GM19455 (cell line): ENCODE measurements at regions not wholly inside any gene's neighbourhood (a gene's known extent, or its start where the extent isn't known, plus 50 kb on each side); places are given as distances from the start of the nearest gene placed in this dataset.

ENCODE experiments used
- ATAC-seq: cut with Tn5 transposase; IDR thresholded peaks from one replicate; pipeline ENCODE4 v1.9.1; 2021; ENCODE audit not compliant: unreplicated experiment

DNA sequence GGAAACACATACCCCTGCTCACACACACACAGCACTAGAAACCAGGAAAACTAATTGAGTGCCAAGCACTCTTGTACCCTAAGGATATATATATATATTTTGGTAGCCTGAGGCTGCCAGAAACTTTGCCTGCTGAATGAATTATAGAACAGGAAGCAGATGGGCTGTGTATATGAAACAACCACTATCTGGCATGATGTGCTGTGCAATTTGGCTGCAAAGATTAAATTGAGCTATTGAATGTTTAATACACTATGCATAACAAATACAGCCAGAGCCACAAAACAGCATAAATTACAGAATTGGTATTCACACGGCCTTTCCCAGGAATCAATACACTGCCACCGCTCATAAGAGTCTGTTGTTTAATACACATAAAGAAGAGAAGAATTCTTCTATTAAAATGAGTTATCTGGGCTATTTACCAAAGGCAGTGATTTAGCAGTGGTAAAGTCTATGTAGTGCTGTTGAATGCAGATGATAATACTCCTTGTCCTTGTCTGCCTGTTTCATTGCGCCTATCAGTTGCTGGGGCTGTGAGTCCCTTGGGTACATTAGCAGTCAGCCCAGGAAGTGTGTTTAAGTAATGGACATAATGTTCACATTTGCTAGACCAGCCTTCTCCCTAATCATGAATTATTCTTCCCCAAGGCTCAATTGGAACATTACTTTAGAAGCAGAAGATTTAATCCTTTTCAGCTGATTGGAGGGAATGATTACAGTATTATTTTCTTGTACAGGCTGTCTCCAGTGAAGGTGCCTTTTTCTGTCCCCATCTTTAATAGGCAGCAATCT, 294.3 kb downstream of the TLE1 start:
- no peak for ATAC-seq

DNA sequence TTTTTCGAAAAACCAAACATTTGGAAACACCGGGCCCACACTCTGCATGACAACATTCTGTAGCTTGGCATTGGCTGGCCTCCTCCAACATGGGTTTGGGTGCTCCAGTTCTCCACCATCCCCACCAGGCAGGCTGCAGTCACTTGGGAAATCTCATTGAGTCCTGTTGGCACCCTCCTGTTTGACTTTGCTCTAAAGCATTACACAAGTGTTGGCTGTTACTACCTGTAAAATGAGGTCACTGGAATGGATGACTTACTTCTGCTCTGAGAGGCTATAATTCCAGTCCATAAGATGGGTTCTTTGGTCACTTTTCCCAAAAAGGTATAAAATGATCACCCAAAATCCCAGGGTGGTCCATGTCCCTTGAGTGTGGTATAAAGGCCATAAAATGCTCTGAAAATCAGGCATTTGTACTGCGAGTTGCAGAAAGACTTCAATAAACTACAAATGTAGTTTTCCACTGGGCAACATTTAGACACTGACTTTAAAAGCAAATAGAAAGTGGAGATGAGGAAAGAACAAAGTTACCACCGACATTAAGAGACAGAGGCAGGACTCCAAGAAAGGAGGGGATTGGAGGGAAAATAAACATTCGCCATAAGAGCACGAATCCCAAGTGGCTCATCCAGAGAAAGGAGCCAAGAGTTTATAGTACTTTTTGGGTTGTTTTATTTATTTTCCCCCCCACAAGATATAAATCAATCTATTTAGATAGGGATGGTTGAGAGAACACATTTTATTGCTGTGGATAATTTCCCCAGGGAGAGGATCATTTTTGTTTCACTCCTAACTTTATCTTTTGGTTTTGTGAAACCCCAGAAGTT, 295.1 kb downstream of the TLE1 start:
- ATAC-seq: no peak

DNA sequence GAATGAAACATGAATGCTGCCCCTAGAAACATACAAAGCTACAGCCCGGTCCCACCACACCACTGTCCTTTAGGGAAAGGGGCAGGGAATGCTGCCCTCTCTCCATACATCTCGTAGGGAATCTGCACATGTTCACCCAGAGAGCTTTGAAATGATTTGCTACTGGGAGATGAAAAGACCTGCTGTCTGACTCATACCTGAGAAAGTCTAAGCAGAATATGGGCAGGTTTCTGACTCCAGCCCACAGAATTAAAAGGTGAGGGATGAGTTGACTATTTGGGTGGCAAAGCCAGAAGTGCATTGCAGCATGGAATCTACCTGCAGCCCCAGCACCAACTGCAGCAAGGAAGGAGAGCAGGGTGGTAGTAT, 297.9 kb downstream of the TLE1 start:
- no peak for ATAC-seq

DNA sequence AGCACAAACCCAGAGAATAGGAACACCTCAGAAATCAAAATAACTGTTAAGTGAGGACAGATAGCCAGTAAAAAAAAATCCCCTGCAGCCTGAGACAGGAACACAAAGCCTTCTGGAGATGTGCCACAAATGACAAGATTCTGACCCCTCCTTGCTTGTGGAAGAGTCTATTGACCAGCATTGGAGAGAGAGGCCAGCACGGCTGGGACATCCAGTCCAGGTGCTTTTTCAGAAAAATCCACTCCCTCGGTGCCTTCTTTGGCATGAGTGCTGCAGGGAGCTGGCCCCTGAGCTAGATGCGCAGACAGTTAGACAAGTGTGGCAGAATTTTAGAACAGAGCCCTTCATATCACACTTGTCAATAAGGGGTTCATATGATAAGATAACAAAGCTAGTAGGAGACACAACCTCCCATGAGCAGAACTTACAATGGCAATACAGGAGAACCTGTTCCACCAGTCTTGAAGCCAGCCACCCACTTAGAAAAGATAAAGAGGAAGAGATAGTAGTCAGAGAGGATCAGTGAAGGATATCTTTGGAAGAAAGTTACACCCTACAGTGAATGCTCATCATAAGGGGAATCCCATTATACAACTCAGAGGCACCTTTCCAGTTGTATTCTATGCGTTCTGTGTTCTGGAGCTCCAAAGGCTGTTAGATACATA, 298.4 kb downstream of the TLE1 start:
- ATAC-seq: no peak

GRCh38 chr9:81389569-81389993, 299.8 kb downstream of the TLE1 start:
- ATAC-seq: no peak

DNA sequence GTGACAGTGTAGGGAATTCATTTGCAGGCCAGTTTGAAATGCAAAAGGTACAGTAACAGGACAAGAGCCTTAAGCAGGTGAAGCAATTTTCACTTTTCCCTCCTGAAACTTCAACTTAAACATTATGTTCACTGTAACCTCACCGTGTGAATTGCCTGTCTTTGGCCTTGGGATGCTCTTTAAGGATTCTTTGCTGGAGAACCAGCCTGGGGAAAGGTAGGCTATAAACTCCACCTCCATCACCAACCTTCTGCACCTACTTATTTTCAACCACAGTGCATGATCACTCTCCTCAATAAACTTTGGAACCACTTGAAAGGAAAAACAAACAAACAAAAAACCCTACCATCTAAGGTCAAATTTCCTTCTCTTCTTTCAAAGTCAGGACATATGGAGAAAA, 300.5 kb downstream of the TLE1 start:
- no peak for ATAC-seq

GRCh38 chr9:81387360-81388106, 301.8 kb downstream of the TLE1 start:
- ATAC-seq: no peak

- ATAC-seq: no peak
Observed at GRCh38 chr9:81384911-81385310, 304.4 kb downstream of the TLE1 start.

GRCh38 chr9:81382281-81382680, 307.1 kb downstream of the TLE1 start:
- ATAC-seq: no peak

GRCh38 chr9:81381694-81382093, 307.7 kb downstream of the TLE1 start:
- ATAC-seq: no peak

DNA sequence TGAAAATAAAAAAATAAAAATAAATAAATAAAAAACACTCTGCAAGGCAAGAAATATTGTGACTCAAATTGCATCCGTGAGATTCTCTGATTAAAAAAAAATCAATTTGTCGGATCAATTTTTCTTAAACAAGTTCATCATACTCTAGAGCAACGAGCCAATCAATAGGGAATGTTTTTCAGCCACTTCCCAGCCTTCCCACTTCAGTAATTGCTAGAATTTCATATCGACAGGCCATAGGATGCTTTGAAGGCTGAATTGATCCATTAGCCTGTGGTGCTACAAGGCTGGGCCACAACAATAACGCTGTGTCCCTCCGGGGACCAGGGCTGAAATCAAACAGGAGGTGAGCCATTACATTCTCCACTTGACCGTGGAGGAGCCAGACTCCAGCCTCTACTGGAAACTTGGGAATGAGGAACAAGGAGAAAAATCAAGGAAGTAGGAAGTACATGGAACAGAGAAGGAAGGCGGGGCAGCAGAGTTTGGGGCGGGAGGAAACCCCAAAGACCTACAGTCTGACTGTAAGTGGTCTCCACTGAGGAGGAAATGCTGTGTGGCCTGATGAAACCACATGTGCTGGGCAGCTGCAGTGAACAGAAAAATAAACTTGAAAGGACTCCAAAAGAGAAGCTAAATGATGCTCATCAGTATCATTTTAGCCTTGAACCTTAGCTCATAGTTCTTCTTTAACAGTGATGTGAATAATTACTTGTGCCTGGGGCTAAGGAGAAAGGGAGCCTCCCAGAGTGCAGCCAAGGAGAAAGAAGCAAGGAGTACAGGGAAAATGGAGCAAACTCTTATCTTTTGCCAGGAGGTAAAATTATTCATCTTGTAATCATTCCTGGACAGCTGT, 308.6 kb downstream of the TLE1 start:
- ATAC-seq: no peak

DNA sequence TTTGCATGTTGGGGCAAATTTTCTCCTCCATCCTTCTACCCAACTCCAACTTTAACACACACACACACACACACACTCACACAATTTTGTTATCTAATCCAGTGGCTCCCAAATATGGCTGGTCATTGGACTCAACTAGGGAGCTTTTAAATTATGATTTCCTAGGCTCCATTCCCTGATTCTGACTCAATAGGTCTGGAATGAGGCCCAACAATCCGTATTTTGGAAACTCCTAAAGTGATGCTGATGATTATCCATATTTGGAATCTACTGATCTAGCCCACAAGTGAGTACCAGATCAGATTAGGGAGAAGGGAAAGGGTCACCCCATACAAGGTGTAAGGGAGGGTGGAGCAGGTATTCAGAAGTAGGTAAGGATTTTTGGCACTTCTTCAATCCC, 309.7 kb downstream of the TLE1 start:
- no peak for ATAC-seq

GRCh38 chr9:81377921-81378320, 311.4 kb downstream of the TLE1 start:
- ATAC-seq: no peak

DNA sequence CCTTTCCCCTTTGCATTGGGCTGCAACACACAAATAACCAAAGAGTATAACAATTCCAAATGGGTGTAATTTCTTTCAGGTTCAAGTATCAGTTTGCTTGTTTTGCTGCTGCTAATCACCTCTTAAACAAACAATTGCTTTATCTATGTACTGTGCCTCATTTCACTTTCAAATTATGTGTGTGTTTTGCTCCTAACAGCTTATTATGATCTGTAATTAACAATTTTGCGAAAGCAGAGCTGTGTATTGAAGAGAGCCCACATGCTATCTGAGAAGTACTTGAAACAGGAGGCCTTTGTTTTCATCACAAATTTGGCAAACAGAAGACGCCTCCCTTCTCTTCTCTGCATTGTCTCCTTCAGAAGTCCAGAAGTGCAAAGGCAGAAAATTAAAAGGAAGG, 312.0 kb downstream of the TLE1 start:
- no peak for ATAC-seq

GRCh38 chr9:81375187-81376100, 313.9 kb downstream of the TLE1 start:
- ATAC-seq: no peak

GRCh38 chr9:81374459-81375186, 314.7 kb downstream of the TLE1 start:
- no peak for ATAC-seq

- no peak for ATAC-seq
Observed at GRCh38 chr9:81373294-81373693, 316.1 kb downstream of the TLE1 start.

GRCh38 chr9:81372628-81373191, 316.6 kb downstream of the TLE1 start:
- no peak for ATAC-seq
